ENCODE measurements at regions not wholly inside any gene's neighbourhood (a gene's known extent, or its start where the extent isn't known, plus 50 kb on each side); places are given as distances from the start of the nearest gene placed in this dataset.
"Not testable (repeated sequence)": the region's sequence is repeated elsewhere in the genome, so short reads cannot be mapped to it uniquely, and the experiment has no call there.

DNA sequence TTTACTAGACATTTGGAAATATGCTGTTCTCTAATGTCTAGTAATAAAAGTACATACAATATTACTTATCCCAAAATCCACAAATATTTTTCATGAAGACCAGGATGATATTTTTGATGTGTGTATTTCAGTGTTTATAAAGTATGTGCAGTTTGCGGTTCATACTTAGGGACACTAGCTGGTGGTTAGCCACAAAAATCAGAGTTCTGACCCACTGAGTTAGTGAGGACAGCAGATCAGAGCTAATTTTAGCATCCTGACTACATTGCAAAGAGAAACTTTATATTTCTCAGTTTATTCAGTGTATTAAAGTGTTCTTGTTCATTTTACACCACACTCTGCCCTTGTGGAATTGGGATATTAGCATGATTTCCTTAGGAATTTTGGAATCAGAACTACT lies 655.3 kb downstream of the HTR1A start:
- no peak for DNase-seq

- DNase-seq, result no peak
These were observed 668.9 kb downstream of the HTR1A start for GRCh38 chr5:63293317-63293716.

DNA sequence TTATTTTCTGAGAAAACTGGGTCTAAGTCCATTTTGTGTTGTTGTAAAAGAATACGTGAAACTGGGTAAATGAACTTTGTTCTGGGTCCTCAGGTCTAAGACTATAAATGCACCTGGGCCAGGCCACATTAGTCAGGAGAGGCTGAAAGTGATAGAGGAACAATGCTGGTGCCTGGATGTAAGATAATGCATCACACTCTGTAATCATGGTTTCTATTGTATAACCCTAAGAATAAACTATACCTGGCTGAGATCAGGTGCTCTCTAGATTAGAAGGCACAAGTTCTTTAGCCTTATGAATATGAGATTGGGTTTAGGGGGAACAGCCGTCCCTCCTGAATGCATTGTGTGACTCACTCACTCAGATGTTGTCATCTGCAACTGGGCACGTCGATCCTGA lies 675.5 kb downstream of the HTR1A start:
- no peak for DNase-seq

GRCh38 chr5:63263411-63263810 lies 684.8 kb downstream of the LRRC70 start:
- DNase-seq, result no peak

- DNase-seq, result no peak
These were observed 683.8 kb downstream of the LRRC70 start for GRCh38 chr5:63262185-63262981.

- DNase-seq, result no peak
These were observed 683.1 kb downstream of the LRRC70 start for GRCh38 chr5:63261695-63262094.

- DNase-seq, result no peak
These were observed 677.0 kb downstream of the LRRC70 start for GRCh38 chr5:63255594-63255993.

DNA sequence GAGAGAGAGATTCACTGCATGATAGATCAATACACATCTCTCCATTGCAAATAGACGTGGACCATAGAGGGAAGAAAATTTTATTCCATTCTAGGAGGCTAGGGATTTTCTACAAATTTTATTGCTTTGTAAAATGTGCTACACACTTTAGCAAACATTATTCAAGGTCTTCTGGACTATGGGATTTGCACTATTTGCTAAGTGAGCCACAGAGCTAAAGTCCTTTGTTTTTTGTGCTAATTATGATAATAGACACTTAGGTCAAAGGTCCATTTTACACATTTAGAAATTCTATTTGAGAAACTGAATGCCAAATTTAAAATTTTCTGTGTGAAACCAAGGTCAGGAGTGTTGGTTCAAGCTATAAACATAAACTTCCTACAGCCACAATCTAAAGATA lies 672.3 kb downstream of the LRRC70 start:
- DNase-seq, result no peak

- DNase-seq, result no peak
These were observed 671.3 kb downstream of the LRRC70 start for GRCh38 chr5:63249960-63250359.

DNA sequence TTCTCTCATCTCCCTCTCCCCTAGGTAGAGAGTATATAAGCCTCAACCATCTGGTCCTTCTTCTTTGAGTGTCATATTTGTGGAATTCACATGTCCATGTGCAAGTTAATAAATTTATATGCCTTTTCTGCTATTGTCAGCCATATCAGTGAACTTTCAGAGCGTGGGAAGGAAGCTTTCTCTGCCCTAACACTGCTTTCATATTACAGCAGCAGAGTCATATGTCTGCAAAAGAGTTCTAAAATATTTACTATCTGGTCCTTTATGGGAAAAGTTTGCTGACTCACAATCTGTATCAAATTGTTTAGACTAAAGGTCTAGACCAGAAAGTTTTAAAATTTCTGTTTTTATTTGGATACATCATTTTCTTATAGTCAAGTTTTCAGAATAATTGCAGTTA lies 669.0 kb downstream of the LRRC70 start:
- no peak for DNase-seq

DNA sequence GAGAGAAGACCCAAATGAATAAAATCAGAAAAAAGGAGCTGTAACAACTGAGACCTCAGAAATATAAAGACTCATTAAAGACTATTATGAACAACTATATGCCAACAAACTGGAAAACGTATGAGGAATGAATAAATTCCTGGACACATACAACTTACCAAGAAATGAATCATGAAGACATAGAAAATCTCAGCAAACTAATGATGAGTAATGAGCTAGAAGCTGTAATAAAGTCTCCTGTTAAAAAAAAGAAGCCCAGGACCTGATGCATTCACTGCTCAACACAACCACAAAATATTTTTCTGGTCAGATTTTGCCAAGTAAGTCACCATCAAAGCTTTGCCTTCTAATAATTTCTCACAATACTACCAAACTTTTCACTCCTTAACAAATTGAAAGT lies 666.7 kb downstream of the LRRC70 start:
- DNase-seq, result no peak

DNA sequence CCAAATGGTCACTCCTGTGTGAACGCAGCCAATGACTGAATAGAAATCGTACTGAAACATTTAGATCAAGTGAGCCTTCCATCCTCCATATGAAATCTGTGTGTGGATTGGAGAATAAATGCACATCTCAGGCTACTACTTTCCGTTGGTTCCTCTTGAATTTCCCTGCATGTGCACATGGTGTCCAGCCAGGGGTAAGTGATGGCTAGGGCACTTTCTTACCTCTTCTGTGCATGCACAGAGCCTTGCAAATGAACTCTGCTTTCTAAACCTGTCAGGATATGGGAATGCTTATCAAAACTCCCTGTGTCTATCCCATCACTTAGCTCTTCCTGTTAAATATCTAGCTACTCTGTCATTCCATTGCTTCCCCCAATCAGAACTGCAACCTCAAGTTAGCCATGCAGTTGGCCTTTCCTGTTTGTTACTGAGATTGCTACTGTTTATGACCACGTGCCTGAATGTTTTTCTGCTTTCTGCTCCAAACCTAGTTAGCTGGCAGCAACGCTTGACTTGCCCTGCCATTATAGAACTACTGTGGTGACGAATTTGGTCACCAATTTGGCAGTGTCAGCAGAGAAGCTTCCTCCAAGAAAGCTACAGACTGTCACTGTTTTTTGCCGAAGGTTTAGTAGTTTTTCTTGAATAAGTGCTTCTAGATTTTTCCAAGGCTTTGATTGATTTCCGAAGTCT lies 661.6 kb downstream of the LRRC70 start:
- no peak for DNase-seq

GRCh38 chr5:63233911-63234310 lies 655.3 kb downstream of the LRRC70 start:
- DNase-seq, result no peak

DNA sequence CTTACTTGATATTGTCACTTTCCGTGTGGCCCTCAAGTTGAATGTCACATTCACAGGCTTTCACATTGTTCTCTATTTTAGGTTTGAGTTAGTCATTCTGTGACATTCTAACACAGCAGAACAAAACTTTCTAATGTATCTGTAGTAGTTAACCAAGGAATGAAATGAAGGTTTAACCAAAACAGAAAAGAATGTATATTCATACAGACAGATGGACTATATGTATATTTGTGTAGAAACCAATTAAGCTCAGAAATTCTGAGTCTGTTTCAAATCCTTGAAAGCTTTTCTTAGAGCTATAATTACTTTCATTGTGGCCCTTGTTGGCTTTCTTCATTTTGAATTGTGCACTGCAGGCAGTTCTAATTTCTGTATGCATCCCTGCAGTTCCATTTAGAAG lies 654.7 kb downstream of the LRRC70 start:
- no peak for DNase-seq

- no peak for DNase-seq
These were observed 652.1 kb downstream of the LRRC70 start for GRCh38 chr5:63230754-63231153.

- DNase-seq, result no peak
These were observed 649.5 kb downstream of the LRRC70 start for GRCh38 chr5:63228154-63228553.

DNA sequence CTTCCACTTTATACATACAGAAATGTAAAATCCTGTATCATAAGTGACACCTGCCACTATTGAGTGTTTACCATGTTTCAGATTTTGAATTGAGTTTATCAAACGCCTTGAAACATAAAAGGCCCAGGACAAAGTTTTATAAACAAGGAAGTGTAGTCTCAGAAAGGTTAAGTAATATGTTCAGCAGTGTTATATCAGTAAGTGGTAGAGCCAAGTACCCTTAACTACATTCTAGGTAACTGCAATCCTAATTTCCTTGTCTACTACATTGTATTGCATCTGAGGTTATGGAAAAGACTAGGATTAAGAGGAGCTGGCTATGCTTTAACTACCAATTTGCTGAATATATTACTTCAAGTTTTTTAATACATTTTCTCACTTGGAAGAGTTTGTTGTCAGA lies 641.6 kb downstream of the LRRC70 start:
- DNase-seq, result no peak

- no peak for DNase-seq
These were observed 638.8 kb downstream of the LRRC70 start for GRCh38 chr5:63217422-63217821.

DNA sequence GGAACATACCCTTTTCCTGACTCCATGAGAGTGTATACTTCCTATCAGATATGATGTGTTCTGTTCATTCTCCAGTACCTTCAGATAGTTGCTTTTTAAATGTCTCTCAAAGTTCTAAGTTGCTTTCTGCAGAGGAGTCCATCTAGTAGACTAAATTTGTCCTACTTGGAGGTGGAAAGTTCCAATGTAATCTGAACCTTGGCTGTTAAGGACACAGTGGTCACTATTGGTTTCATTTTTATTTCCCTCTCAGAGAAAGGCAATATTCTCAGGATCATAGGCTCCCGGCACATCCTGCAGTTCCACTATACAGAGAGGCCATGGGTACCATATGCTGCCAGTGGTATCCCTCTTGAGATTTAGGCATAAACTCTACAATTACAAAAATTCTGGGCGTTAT lies 634.6 kb downstream of the LRRC70 start:
- no peak for DNase-seq

DNA sequence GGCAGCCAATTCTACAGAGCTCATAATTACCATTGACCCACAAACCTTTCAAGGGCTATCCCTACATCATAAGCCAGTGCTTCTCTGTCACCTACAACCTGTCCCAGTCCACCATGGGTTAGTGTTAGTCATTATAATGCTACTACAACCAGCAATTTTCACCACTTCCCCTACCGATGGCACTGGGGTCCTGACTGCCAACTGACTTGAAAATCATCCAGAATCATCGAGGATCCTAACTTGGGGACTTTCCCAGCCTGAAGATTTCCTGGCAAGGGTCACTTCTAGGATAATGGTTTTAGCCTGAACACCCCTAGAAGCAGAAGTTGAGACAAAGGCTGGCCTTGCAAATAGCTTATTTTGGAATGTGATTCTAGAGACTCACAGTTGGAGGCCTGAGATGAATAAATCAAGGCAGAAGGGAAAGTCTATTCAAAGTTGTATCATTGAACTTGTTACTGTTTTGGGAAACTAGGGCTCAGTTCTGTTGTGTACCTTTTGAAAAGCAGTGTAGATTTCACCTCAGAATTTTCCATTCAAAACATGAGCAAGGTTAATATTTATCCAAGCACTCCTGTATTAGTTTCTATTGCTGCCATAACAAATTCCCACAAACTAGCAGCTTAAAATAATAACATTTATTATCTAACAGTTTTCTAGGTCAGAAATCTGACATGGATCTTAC lies 633.0 kb downstream of the LRRC70 start:
- DNase-seq, result no peak

DNA sequence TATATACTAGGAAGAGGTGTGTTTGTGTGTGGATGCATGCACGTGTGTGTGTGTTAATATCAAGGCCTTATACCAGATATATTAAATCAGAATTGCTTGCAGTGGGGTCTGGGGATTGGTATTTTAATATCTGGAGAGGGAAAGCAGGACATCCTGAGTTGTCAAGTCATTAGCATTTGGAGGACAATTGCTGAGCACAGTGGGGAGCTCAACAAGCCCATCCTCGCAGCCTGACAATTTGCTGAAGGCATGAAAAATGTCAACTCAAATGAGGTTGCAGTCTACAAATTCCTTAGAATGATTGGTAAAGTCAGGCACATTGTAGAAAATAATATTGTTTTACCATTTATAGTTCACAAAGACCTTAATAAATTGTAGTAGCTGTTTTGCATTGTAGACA lies 627.4 kb downstream of the LRRC70 start:
- no peak for DNase-seq

DNA sequence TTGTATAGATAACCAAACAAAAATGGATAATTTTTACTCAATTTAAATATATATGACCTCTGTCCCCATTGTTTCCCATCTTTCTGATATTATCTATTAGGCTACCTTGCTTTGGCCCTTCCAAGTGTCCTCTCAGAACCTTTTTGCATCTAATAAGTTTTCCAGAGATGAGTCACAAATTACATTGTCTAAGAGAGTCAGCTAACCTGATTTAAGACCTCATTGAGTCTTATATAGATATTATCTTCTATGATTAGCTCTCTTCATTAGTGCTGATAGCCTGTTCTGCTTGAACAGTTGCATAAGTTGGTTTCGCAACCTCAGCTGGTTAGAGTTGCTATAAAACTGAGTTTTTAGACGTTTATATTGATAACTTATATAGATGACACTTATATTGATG lies 623.1 kb downstream of the LRRC70 start:
- no peak for DNase-seq

- no peak for DNase-seq
These were observed 615.5 kb downstream of the LRRC70 start for GRCh38 chr5:63194126-63194525.

DNA sequence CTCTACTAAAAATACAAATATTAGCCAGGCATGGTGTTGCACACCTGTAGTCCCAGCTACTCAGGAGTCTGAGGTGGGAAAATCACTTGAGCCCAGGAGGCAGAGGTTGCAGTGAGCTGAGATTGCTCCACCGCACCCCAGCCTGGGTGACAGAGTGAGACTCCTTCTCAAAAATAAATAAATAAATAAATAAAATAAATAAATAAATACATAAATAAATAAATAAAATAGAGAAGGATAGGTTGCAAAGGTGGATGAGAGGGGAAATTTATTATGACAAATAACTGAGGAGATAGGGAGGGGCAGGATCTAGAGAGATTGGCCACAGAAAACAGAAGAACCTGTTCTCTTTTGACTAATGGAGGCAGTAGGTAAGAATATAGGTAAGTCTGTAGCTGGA lies 601.6 kb downstream of the LRRC70 start:
- not testable (repeated sequence) for DNase-seq

Measured in NCI-H226 (cell line).